K562 (cell line): ENCODE measurements at regions not wholly inside any gene's neighbourhood (a gene's known extent, or its start where the extent isn't known, plus 50 kb on each side); places are given as distances from the start of the nearest gene placed in this dataset.

Source experiments
- CBX1 ChIP-seq: sonication (generic); IDR thresholded peaks from 2 replicates; pipeline ENCODE4 v1.6.1; 2016; ENCODE audit warnings: antibody characterized with exemption, low read depth, mild to moderate bottlenecking
- CHAMP1 ChIP-seq: fragments of 450-650 bp; IDR thresholded peaks from 2 replicates; pipeline ENCODE4 v1.6.1; 2016; ENCODE audit warnings: mild to moderate bottlenecking
- CTCF ChIP-seq, 3 experiments: IDR thresholded peaks in 2 of 3; conservative IDR thresholded peaks in 1 of 3; 2 replicates each; pipeline ENCODE4 v1.5.1; 2011 to 2012; ENCODE audit warnings: low read length in 3 of 3, mild to moderate bottlenecking in 3 of 3, control low read depth in 2 of 3, improper control_type of control experiment in 1 of 3, inconsistent platforms in 1 of 3, low read depth in 1 of 3, mixed read lengths in 1 of 3, moderate library complexity in 1 of 3; ENCODE audit not compliant: insufficient read depth in 2 of 3
- JUNB ChIP-seq: fragments of 450-650 bp; formaldehyde crosslinking; conservative IDR thresholded peaks from 2 replicates; pipeline ENCODE4 v1.4.0; 2020; ENCODE audit warnings: mild to moderate bottlenecking
- KDM1A ChIP-seq, 2 experiments: fragments of 450-650 bp; IDR thresholded peaks; 2 replicates each; pipeline ENCODE4 v1.6.1; 2016; ENCODE audit warnings: mild to moderate bottlenecking in 2 of 2
- MBD2 ChIP-seq: sonication (generic); IDR thresholded peaks from 2 replicates; pipeline ENCODE4 v1.6.1; 2016; ENCODE audit warnings: low read depth, borderline replicate concordance
- NR2C2 ChIP-seq, 2 experiments: fragments of 200-800 bp in 1 of 2; sonication (Bioruptor generic) in 1 of 2; sonication (generic) in 1 of 2; formaldehyde crosslinking in 1 of 2; IDR thresholded peaks; 2 replicates each; pipeline versions ENCODE4 v1.6.1 to v1.8.0; 2016 to 2022; ENCODE audit warnings: mild to moderate bottlenecking in 1 of 2, missing compliant biosample characterization in 1 of 2, missing genetic modification characterization in 1 of 2, missing genetic modification reagents in 1 of 2
- NR2F6 ChIP-seq: fragments of 450-650 bp; formaldehyde crosslinking; IDR thresholded peaks from 2 replicates; pipeline ENCODE4 v1.4.0; 2020; ENCODE audit warnings: mild to moderate bottlenecking
- PRDM10 ChIP-seq: fragments of 450-650 bp; IDR thresholded peaks from 2 replicates; pipeline ENCODE4 v1.6.1; 2018; ENCODE audit not compliant: partially characterized antibody
- YY1 ChIP-seq, 3 experiments: IDR thresholded peaks; 2 replicates each; pipeline ENCODE4 v1.6.1; 2011; ENCODE audit warnings: low read length in 2 of 3, mild to moderate bottlenecking in 2 of 3, moderate library complexity in 2 of 3, borderline replicate concordance in 1 of 3, control low read depth in 1 of 3, low read depth in 1 of 3; ENCODE audit not compliant: insufficient read depth in 3 of 3, insufficient replicate concordance in 2 of 3, control insufficient read depth in 1 of 3, insufficient read length in 1 of 3; ENCODE audit errors: extremely low read depth in 1 of 3
- ZBTB26 ChIP-seq: fragments of 450-650 bp; formaldehyde crosslinking; IDR thresholded peaks from 2 replicates; pipeline ENCODE4 v1.4.0; 2022; ENCODE audit warnings: missing genetic modification characterization
- ZBTB49 ChIP-seq: sonication (generic); formaldehyde crosslinking; IDR thresholded peaks from 2 replicates; pipeline ENCODE4 v1.8.0; 2022; ENCODE audit warnings: missing genetic modification reagents, mild to moderate bottlenecking, borderline replicate concordance
- ZNF561 ChIP-seq: fragments of 450-650 bp; formaldehyde crosslinking; conservative IDR thresholded peaks from 2 replicates; pipeline ENCODE4 v1.4.0; 2020; ENCODE audit warnings: mild to moderate bottlenecking, moderate library complexity
- TF ChIP-seq, protein P1 (sequence below): fragments of 450-650 bp; IDR thresholded peaks from 2 replicates; pipeline ENCODE4 v1.6.1; 2016; ENCODE audit warnings: low read depth, mild to moderate bottlenecking, moderate library complexity

GRCh38 chrX:52261125-52261462 is 76.4 kb downstream of the MAGED4 start:
- TF ChIP-seq NR2C2 (CRISPR knock-in tag; IDR thresholded peaks at IDR 0.05) (no peak), NR2C2 (tag; IDR thresholded peaks at IDR 0.05) (no peak), CHAMP1 (no peak), CTCF (IDR thresholded peaks at IDR 0.05 in 2 of 3, conservative IDR thresholded peaks at IDR 0.05 in 1 of 3; ENCODE audit: insufficient read depth in 2 of 3, low read depth in 1 of 3, low read length in 3 of 3) (no peak), ZBTB26 (no peak), ZNF561 (no peak), JUNB (CRISPR knock-in tag) (no peak), ZBTB49 (no peak), MBD2 (no peak), NR2F6 (CRISPR knock-in tag) (no peak), KDM1A (IDR thresholded peaks at IDR 0.05) (no peak), YY1 (IDR thresholded peaks at IDR 0.05; ENCODE audit: borderline replicate concordance in 1 of 3, control insufficient read depth in 1 of 3, extremely low read depth in 1 of 3, insufficient read depth in 3 of 3, insufficient read length in 1 of 3, insufficient replicate concordance in 2 of 3, low read depth in 1 of 3, low read length in 2 of 3) (no peak), PRDM10 (no peak), CBX1 (no peak)
- TF ChIP-seq, protein P1, sequence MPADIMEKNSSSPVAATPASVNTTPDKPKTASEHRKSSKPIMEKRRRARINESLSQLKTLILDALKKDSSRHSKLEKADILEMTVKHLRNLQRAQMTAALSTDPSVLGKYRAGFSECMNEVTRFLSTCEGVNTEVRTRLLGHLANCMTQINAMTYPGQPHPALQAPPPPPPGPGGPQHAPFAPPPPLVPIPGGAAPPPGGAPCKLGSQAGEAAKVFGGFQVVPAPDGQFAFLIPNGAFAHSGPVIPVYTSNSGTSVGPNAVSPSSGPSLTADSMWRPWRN = no peak
